Neuronal stem cell (in vitro differentiated cells): ENCODE measurements at regions not wholly inside any gene's neighbourhood (a gene's known extent, or its start where the extent isn't known, plus 50 kb on each side); places are given as distances from the start of the nearest gene placed in this dataset.
A peak's percentile ranks its signal among the peaks of the same experiment; 100 is the strongest.
"Not testable (repeated sequence)": the region's sequence is repeated elsewhere in the genome, so short reads cannot be mapped to it uniquely, and the experiment has no call there.

Experiments
- DNase-seq: peaks from one replicate; pipeline ENCODE4 v3.0.0-alpha.2; 2013; ENCODE audit warnings: low spot score
- H2AFZ ChIP-seq: one replicate; pipeline ENCODE4 v1.6.1; 2013; ENCODE audit warnings: mild to moderate bottlenecking, low read length, inconsistent platforms
- H2AK5ac ChIP-seq: 2 replicates; pipeline ENCODE4 v1.6.1; 2013; ENCODE audit warnings: low read depth, mild to moderate bottlenecking, inconsistent platforms, low read length, moderate library complexity, mixed read lengths
- H2BK120ac ChIP-seq: 2 replicates; pipeline ENCODE4 v1.6.1; 2013; ENCODE audit warnings: low read depth, mild to moderate bottlenecking, inconsistent platforms, low read length, moderate library complexity, mixed read lengths
- H2BK12ac ChIP-seq: one replicate; pipeline ENCODE4 v1.6.1; 2013; ENCODE audit warnings: low read length, inconsistent platforms
- H2BK15ac ChIP-seq: 2 replicates; pipeline ENCODE4 v1.6.1; 2013; ENCODE audit warnings: mild to moderate bottlenecking, low read length, inconsistent platforms, mixed read lengths
- H2BK5ac ChIP-seq: one replicate; pipeline ENCODE4 v1.6.1; 2013; ENCODE audit warnings: inconsistent platforms, mild to moderate bottlenecking, low read length, moderate library complexity
- H3K14ac ChIP-seq: one replicate; pipeline ENCODE4 v1.6.1; 2013; ENCODE audit warnings: low read length, inconsistent platforms
- H3K18ac ChIP-seq: 2 replicates; pipeline ENCODE4 v1.6.1; 2013; ENCODE audit warnings: low read length, inconsistent platforms
- H3K23ac ChIP-seq: 2 replicates; pipeline ENCODE4 v1.6.1; 2013; ENCODE audit warnings: low read depth, mild to moderate bottlenecking, mixed read lengths, low read length, inconsistent platforms; ENCODE audit not compliant: poor library complexity
- H3K27ac ChIP-seq: replicated peaks from 3 replicates; pipeline ENCODE4 v1.5.1; 2013; ENCODE audit warnings: low read length, inconsistent platforms
- H3K27me3 ChIP-seq, 3 experiments: 2 replicates each; pipeline ENCODE4 v1.6.1; 2013; ENCODE audit warnings: low read length in 3 of 3, mild to moderate bottlenecking in 2 of 3, inconsistent platforms in 1 of 3, low read depth in 1 of 3, mixed read lengths in 1 of 3, moderate library complexity in 1 of 3; ENCODE audit not compliant: control insufficient read depth in 3 of 3, insufficient read depth in 3 of 3
- H3K36me3 ChIP-seq, 2 donors: replicated peaks in 1 of 2; 2 replicates each; pipeline ENCODE4 v1.6.1; 2013; ENCODE audit warnings: low read length in 2 of 2; ENCODE audit not compliant: control insufficient read depth in 2 of 2, insufficient read depth in 2 of 2
- H3K4ac ChIP-seq: 2 replicates; pipeline ENCODE4 v1.6.1; 2013; ENCODE audit warnings: inconsistent platforms, mild to moderate bottlenecking, low read length, moderate library complexity
- H3K4me1 ChIP-seq, 2 donors: 1 replicate in 1 of 2; 2 replicates in 1 of 2; pipeline ENCODE4 v1.6.1; 2013; ENCODE audit warnings: low read length in 2 of 2, low read depth in 1 of 2; ENCODE audit not compliant: control insufficient read depth in 2 of 2, insufficient read depth in 1 of 2
- H3K4me2 ChIP-seq: one replicate; pipeline ENCODE4 v1.6.1; 2013; ENCODE audit warnings: mild to moderate bottlenecking, low read length, inconsistent platforms; ENCODE audit not compliant: insufficient read depth, poor library complexity, severe bottlenecking
- H3K4me3 ChIP-seq, 2 donors: 2 replicates each; pipeline ENCODE4 v1.5.1; 2013; ENCODE audit warnings: low read length in 2 of 2, mild to moderate bottlenecking in 2 of 2, inconsistent platforms in 1 of 2, moderate library complexity in 1 of 2
- H3K79me1 ChIP-seq: one replicate; pipeline ENCODE4 v1.6.1; 2013; ENCODE audit warnings: low read depth, mild to moderate bottlenecking, inconsistent platforms, low read length, moderate library complexity
- H3K9ac ChIP-seq: one replicate; pipeline ENCODE4 v1.6.1; 2013; ENCODE audit warnings: mild to moderate bottlenecking, low read depth, low read length, inconsistent platforms; ENCODE audit not compliant: poor library complexity
- H3K9me3 ChIP-seq, 2 donors: replicated peaks in 1 of 2; 2 replicates each; pipeline versions ENCODE3 to v1.6.1; 2013; ENCODE audit warnings: low read length in 2 of 2, mild to moderate bottlenecking in 2 of 2, inconsistent platforms in 1 of 2, low read depth in 1 of 2, mixed read lengths in 1 of 2, moderate library complexity in 1 of 2; ENCODE audit not compliant: control insufficient read depth in 2 of 2, insufficient read depth in 1 of 2
- H4K8ac ChIP-seq: one replicate; pipeline ENCODE4 v1.6.1; 2013; ENCODE audit warnings: low read depth, mild to moderate bottlenecking, inconsistent platforms, low read length, moderate library complexity
- H4K91ac ChIP-seq: one replicate; pipeline ENCODE4 v1.6.1; 2013; ENCODE audit warnings: low read length, low read depth, mild to moderate bottlenecking, inconsistent platforms; ENCODE audit not compliant: poor library complexity
- WGBS, 2 donors: extraction: QIAGEN DNeasy Blood & Tissue Kit; methylation state at CpG; one replicate each; pipeline ENCODE4 v1.1.7; 2013; ENCODE audit warnings: missing lambda C conversion rate in 2 of 2, mixed read lengths in 1 of 2; ENCODE audit not compliant: insufficient read length in 2 of 2, insufficient replicate concordance in 1 of 2; ENCODE audit errors: extremely low coverage in 2 of 2; 5-methylcytosine and 5-hydroxymethylcytosine counted together

DNA sequence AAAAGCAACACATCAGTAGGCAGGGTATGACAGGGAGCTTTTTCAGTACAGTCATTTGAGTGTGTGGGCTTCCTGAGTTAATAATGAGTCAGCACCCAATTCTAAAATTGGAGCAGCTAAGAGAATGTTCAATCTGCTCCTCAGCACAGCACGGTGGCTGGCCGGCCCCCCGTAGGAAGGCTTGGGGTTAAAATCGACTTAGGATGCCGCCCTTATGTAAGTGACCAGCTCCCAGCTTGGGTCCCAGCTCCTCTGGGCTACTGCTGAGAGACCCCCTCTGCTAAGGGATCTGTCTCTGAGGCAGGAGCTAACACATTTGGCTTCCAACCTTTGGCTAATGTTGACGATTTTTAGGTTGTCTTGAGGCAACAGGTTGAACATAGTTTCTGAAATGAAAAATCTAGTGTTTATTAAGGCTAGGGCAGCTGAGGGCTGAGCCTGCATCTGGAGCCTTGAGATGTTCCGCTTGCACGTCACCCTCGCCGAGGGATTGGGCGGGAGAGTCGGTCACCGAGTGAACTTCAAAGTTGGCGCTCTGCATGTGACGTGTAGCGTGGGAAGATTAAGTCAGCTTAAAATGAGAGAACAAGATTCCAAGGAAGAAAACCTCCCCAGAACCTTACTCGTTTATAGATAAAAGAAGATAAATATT, 291.3 kb upstream of the PLGLB2 start:
- not testable (repeated sequence) for H4K8ac ChIP-seq, H3K79me1 ChIP-seq, H2BK120ac ChIP-seq, H2BK5ac ChIP-seq, H3K9ac ChIP-seq, H3K23ac ChIP-seq, H4K91ac ChIP-seq, H2AFZ ChIP-seq, H3K4me2 ChIP-seq, H2AK5ac ChIP-seq, DNase-seq, H3K27ac ChIP-seq, H2BK15ac ChIP-seq, H3K4me1 ChIP-seq, H3K18ac ChIP-seq, H3K36me3 ChIP-seq, H2BK12ac ChIP-seq, H3K9me3 ChIP-seq, H3K27me3 ChIP-seq, H3K4ac ChIP-seq, H3K14ac ChIP-seq
- peak overlapping the region in 1 of 2 donors; percentile 38 for H3K4me3 ChIP-seq
- no CpG with 5 or more reads among the region's 17 CpGs for WGBS, 2 donors

DNA sequence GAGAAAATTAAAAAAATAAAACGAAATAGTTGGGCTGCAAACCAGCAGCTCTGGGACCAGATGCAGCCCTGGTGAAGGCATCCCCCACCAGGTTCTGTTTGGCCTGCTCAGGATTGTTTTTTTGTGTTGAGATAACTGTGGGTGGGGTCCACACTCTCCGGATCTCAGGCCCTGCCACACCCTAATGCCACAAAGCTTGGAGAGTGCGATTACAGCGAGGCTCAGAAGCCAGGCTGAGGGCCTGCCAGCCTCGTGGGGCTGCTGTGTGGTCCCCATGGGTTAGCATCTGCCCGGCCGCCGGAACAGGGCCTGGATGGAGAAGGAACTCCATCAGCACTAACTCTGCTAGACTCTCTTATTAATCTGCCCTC, 290.8 kb upstream of the PLGLB2 start:
- H3K27ac ChIP-seq, H4K8ac ChIP-seq: not testable (repeated sequence)

DNA sequence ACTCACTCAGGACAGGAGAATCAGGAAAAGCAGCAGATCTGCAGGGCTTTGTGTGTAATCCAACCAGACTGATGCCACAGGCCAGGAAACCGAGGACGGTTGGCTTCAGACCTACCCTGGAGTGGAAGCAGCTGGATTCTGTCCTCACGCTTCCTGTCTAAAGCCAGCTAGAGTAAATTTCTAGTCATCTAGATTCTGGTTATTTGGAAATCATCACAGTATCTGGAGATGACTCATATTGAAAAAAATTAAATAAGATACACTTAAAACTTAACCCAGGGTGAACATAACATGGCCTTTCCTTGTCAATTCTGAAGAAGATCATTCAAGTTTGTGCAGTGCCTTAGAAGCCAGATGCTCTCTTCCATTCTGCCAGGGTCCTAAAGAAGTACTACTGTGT, 288.9 kb upstream of the PLGLB2 start:
- not testable (repeated sequence) for H3K23ac ChIP-seq, H2BK12ac ChIP-seq, H3K4ac ChIP-seq, H3K4me3 ChIP-seq, H3K79me1 ChIP-seq, H2AFZ ChIP-seq, H2BK5ac ChIP-seq, H3K9me3 ChIP-seq, H3K18ac ChIP-seq, H3K36me3 ChIP-seq, H4K91ac ChIP-seq, DNase-seq, H3K4me1 ChIP-seq, H3K14ac ChIP-seq, H2BK15ac ChIP-seq, H4K8ac ChIP-seq, H3K4me2 ChIP-seq, H3K27ac ChIP-seq, H3K9ac ChIP-seq, H2BK120ac ChIP-seq, H2AK5ac ChIP-seq, H3K27me3 ChIP-seq
- no CpG with 5 or more reads among the region's 3 CpGs for WGBS, 2 donors

More for the DNA sequence above, 290.8 kb upstream of the PLGLB2 start:
- H2BK5ac ChIP-seq, H3K9ac ChIP-seq, H2BK12ac ChIP-seq, H2AK5ac ChIP-seq, H3K14ac ChIP-seq, H3K27me3 ChIP-seq, H3K4ac ChIP-seq, H4K91ac ChIP-seq, H3K23ac ChIP-seq, H3K4me2 ChIP-seq, H3K79me1 ChIP-seq, H3K4me1 ChIP-seq, H2AFZ ChIP-seq, H2BK15ac ChIP-seq, H3K36me3 ChIP-seq, H3K9me3 ChIP-seq, H3K18ac ChIP-seq, H3K4me3 ChIP-seq, H2BK120ac ChIP-seq, DNase-seq: not testable (repeated sequence)
- WGBS, 2 donors = no CpG with 5 or more reads among the region's 8 CpGs

DNA sequence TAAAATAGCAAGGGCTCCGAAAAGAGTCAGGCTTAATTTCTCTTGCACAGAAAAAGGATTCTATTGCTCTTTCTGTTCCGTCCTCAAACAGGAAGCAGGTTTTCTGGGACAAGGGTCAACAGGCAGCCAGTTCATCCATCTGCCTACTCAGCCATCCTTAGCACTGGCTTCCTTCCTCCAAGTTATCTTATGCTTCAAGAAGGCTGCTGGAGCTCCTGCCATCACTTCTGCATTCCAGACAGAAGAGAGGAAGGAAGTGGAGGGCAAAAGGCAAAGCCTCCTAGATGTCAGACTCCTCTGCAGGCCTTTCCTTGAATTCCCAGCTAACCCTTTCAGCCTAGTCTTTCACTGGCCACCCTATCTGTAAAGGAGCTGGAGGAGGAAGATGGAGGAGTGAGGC, 287.8 kb upstream of the PLGLB2 start:
- H2BK120ac ChIP-seq, H3K4me1 ChIP-seq, H3K27me3 ChIP-seq, H2BK12ac ChIP-seq, H4K91ac ChIP-seq, H4K8ac ChIP-seq, DNase-seq, H3K27ac ChIP-seq, H3K18ac ChIP-seq, H3K36me3 ChIP-seq, H3K4me3 ChIP-seq, H3K9ac ChIP-seq, H2AK5ac ChIP-seq, H2BK5ac ChIP-seq, H2BK15ac ChIP-seq, H2AFZ ChIP-seq, H3K23ac ChIP-seq, H3K14ac ChIP-seq, H3K79me1 ChIP-seq, H3K4me2 ChIP-seq, H3K9me3 ChIP-seq, H3K4ac ChIP-seq: not testable (repeated sequence)
- WGBS, 2 donors = no CpG with 5 or more reads among the region's 2 CpGs
